ENCODE measurements at regions not wholly inside any gene's neighbourhood (a gene's known extent, or its start where the extent isn't known, plus 50 kb on each side); places are given as distances from the start of the nearest gene placed in this dataset.
"Not testable (repeated sequence)": the region's sequence is repeated elsewhere in the genome, so short reads cannot be mapped to it uniquely, and the experiment has no call there.

- DNase-seq (ENCODE audit: low spot score), result not testable (repeated sequence)
- in situ Hi-C loops (cut with MboI; ENCODE audit: low sequenced_read_pairs, unreplicated experiment), result loop anchor here (25.0 kb wide), 3 partner anchors 617 to 983 kb away; no protein-coding TSS in a partner anchor
Observed at GRCh38 chr1:222470252-222470805, 77.6 kb downstream of the HHIPL2 start.

GRCh38 chr1:222466150-222466865 lies 81.6 kb downstream of the HHIPL2 start:
- no peak for TF ChIP-seq CTCF (IDR thresholded peaks at IDR 0.05; ENCODE audit: borderline replicate concordance, control extremely low read depth, extremely low read depth, insufficient read depth, missing control alignments)
- in situ Hi-C loops (cut with MboI; ENCODE audit: low sequenced_read_pairs, unreplicated experiment), result loop anchor here (5.0 to 25.0 kb wide), 4 partner anchors 166 to 979 kb away; no protein-coding TSS in a partner anchor
- no peak for DNase-seq (ENCODE audit: low spot score)

- in situ Hi-C loops (cut with MboI; ENCODE audit: low sequenced_read_pairs, unreplicated experiment), result loop anchor here (5.0 to 25.0 kb wide), 4 partner anchors 167 to 978 kb away; no protein-coding TSS in a partner anchor
- TF ChIP-seq CTCF (IDR thresholded peaks at IDR 0.05; ENCODE audit: borderline replicate concordance, control extremely low read depth, extremely low read depth, insufficient read depth, missing control alignments), result peak; percentile 100
- peak; percentile 92 for DNase-seq (ENCODE audit: low spot score)
Observed at GRCh38 chr1:222465211-222466041, 82.5 kb downstream of the HHIPL2 start.

- in situ Hi-C loops (cut with MboI; ENCODE audit: low sequenced_read_pairs, unreplicated experiment), result loop anchor here (5.0 to 25.0 kb wide), 4 partner anchors 167 to 978 kb away; no protein-coding TSS in a partner anchor
- no peak for TF ChIP-seq CTCF (IDR thresholded peaks at IDR 0.05; ENCODE audit: borderline replicate concordance, control extremely low read depth, extremely low read depth, insufficient read depth, missing control alignments)
- peak; percentile 62 for DNase-seq (ENCODE audit: low spot score)
Observed at GRCh38 chr1:222464841-222465210, 83.1 kb downstream of the HHIPL2 start.

GRCh38 chr1:222463059-222463730 lies 84.7 kb downstream of the HHIPL2 start:
- no peak for DNase-seq (ENCODE audit: low spot score)
- in situ Hi-C loops (cut with MboI; ENCODE audit: low sequenced_read_pairs, unreplicated experiment), result loop anchor here (25.0 kb wide), 3 partner anchors 624 to 976 kb away; no protein-coding TSS in a partner anchor
- TF ChIP-seq CTCF (IDR thresholded peaks at IDR 0.05; ENCODE audit: borderline replicate concordance, control extremely low read depth, extremely low read depth, insufficient read depth, missing control alignments), result no peak

- in situ Hi-C loops (cut with MboI; ENCODE audit: low sequenced_read_pairs, unreplicated experiment), result loop anchor here (25.0 kb wide), 3 partner anchors 625 to 975 kb away; no protein-coding TSS in a partner anchor
- TF ChIP-seq CTCF (IDR thresholded peaks at IDR 0.05; ENCODE audit: borderline replicate concordance, control extremely low read depth, extremely low read depth, insufficient read depth, missing control alignments), result no peak
- DNase-seq (ENCODE audit: low spot score), result no peak
Observed at GRCh38 chr1:222462601-222463000, 85.3 kb downstream of the HHIPL2 start.

Measured in GM13976 (cell line).